A549 (cell line): ENCODE measurements at regions not wholly inside any gene's neighbourhood (a gene's known extent, or its start where the extent isn't known, plus 50 kb on each side); places are given as distances from the start of the nearest gene placed in this dataset.
A peak's percentile ranks its signal among the peaks of the same experiment; 100 is the strongest.

ENCODE experiments used
- ATAC-seq, 2 experiments: fragments of 200-7000 bp in 1 of 2; fragments of >200 bp in 1 of 2; cut with Nextera tagmentation in 1 of 2; cut with Tn5 transposase in 1 of 2; 3 replicates each; pipeline versions ENCODE4 v1.8.0 to v1.9.1; 2018 to 2020; ENCODE audit warnings: mild to moderate bottlenecking in 1 of 2, moderate library complexity in 1 of 2
- CTCF ChIA-PET: fragments of 300-600 bp; sonication (Branson Sonifier 250); formaldehyde crosslinking; extraction: SDS; loops from one replicate; lab custom pipeline; 2021; ENCODE audit warnings: antibody characterized with exemption, inconsistent platforms; lab: Yijun Ruan, JAX
- POLR2A ChIA-PET: fragments of 350-600 bp; formaldehyde crosslinking; extraction: SDS; loops from one replicate; lab custom pipeline; 2021; ENCODE audit warnings: antibody characterized with exemption, inconsistent platforms; lab: Yijun Ruan, JAX
- DNase-seq, 2 experiments: peaks; one replicate each; pipeline versions ENCODE4 v3.0.0 to v3.0.0-alpha.2; 2011 to 2016; ENCODE audit warnings: low read depth in 1 of 2, low spot score in 1 of 2
- FAIRE-seq: peaks from 2 replicates; lab custom pipeline; 2011; peaks lifted over from hg19 to GRCh38; lab: Jason Lieb, UNC
- H3K27ac ChIP-seq, 2 experiments: fragments of >200 bp; sonication (Bioruptor Twin); formaldehyde crosslinking; 3 replicates each; pipeline ENCODE4 v1.5.1; 2016 to 2017
- H3K4me1 ChIP-seq: fragments of >200 bp; sonication (Bioruptor Twin); formaldehyde crosslinking; 3 replicates; pipeline ENCODE4 v1.6.1; 2016
- H3K4me2 ChIP-seq: fragments of >200 bp; sonication (Bioruptor Twin); formaldehyde crosslinking; 3 replicates; pipeline ENCODE4 v1.6.1; 2016
- H3K4me3 ChIP-seq: fragments of >200 bp; sonication (Bioruptor Twin); formaldehyde crosslinking; 3 replicates; pipeline ENCODE4 v1.5.1; 2016
- H3K9me3 ChIP-seq: fragments of >200 bp; sonication (Bioruptor Twin); formaldehyde crosslinking; 3 replicates; pipeline ENCODE4 v1.6.1; 2016
- CEBPB ChIP-seq, 2 experiments: fragments of >200 bp in 1 of 2; sonication (Bioruptor Twin) in 1 of 2; formaldehyde crosslinking in 1 of 2; IDR thresholded peaks; 2 replicates each; pipeline ENCODE4 v1.6.1; 2012 to 2016
- EHF ChIP-seq: fragments of 250-450 bp; sonication (Bioruptor Pico); IDR thresholded peaks from 2 replicates; pipeline ENCODE4 v1.5.0; 2020; ENCODE audit warnings: mild to moderate bottlenecking
- EP300 ChIP-seq, 2 experiments: fragments of >200 bp; sonication (Bioruptor Twin); formaldehyde crosslinking; IDR thresholded peaks; 2 replicates in 1 of 2; 3 replicates in 1 of 2; pipeline ENCODE4 v1.6.1; 2016 to 2017
- ESRRA ChIP-seq: fragments of 150-350 bp; IDR thresholded peaks from 2 replicates; pipeline ENCODE4 v1.6.1; 2014; ENCODE audit warnings: mild to moderate bottlenecking, low read length, borderline replicate concordance
- FOSB ChIP-seq: fragments of 250-450 bp; sonication (Bioruptor Pico); IDR thresholded peaks from 2 replicates; pipeline ENCODE4 v1.5.0; 2020; ENCODE audit warnings: mild to moderate bottlenecking, moderate library complexity
- FOSL2 ChIP-seq, 2 experiments: fragments of 450-650 bp in 1 of 2; fragments of >200 bp in 1 of 2; sonication (Bioruptor Twin) in 1 of 2; formaldehyde crosslinking; IDR thresholded peaks; 2 replicates each; pipeline versions ENCODE4 v1.5.0 to v1.6.1; 2016 to 2020; ENCODE audit warnings: mild to moderate bottlenecking in 1 of 2, moderate library complexity in 1 of 2
- GATA3 ChIP-seq: IDR thresholded peaks from 2 replicates; pipeline ENCODE4 v1.6.1; 2012; ENCODE audit warnings: borderline replicate concordance
- HOXB13 ChIP-seq: fragments of 250-450 bp; sonication (Bioruptor Pico); IDR thresholded peaks from 2 replicates; pipeline ENCODE4 v1.5.0; 2020; ENCODE audit warnings: low read depth, mild to moderate bottlenecking, moderate library complexity
- JUN ChIP-seq, 2 experiments: fragments of >200 bp; sonication (Bioruptor Twin); formaldehyde crosslinking; IDR thresholded peaks; 2 replicates in 1 of 2; 3 replicates in 1 of 2; pipeline ENCODE4 v1.6.1; 2016 to 2017
- JUNB ChIP-seq: fragments of >200 bp; sonication (Bioruptor Twin); formaldehyde crosslinking; IDR thresholded peaks from 2 replicates; pipeline ENCODE4 v1.6.1; 2016
- KDM1A ChIP-seq: fragments of 200-600 bp; sonication (generic); IDR thresholded peaks from 2 replicates; pipeline ENCODE4 v1.6.1; 2016; ENCODE audit warnings: low read depth, mild to moderate bottlenecking
- KDM5A ChIP-seq: fragments of 200-600 bp; sonication (generic); IDR thresholded peaks from 2 replicates; pipeline ENCODE4 v1.6.1; 2016; ENCODE audit warnings: antibody characterized with exemption, mild to moderate bottlenecking
- MAFK ChIP-seq: fragments of 450-650 bp; IDR thresholded peaks from 2 replicates; pipeline ENCODE4 v1.6.1; 2014; ENCODE audit not compliant: partially characterized antibody
- MAX ChIP-seq: IDR thresholded peaks from 2 replicates; pipeline ENCODE4 v1.6.1; 2012
- NR3C1 ChIP-seq: fragments of >200 bp; sonication (Bioruptor Twin); formaldehyde crosslinking; IDR thresholded peaks from 3 replicates; pipeline ENCODE4 v1.6.1; 2017
- PHF8 ChIP-seq: fragments of 200-600 bp; sonication (generic); IDR thresholded peaks from 2 replicates; pipeline ENCODE4 v1.6.1; 2016; ENCODE audit warnings: low read depth, mild to moderate bottlenecking, antibody characterized with exemption, moderate library complexity, borderline replicate concordance
- POLR2AphosphoS2 ChIP-seq: conservative IDR thresholded peaks from 2 replicates; pipeline ENCODE4 v1.6.1; 2012; ENCODE audit warnings: low read length, improper control_type of control experiment, inconsistent platforms
- RARB ChIP-seq: fragments of 250-450 bp; sonication (Bioruptor Pico); IDR thresholded peaks from 2 replicates; pipeline ENCODE4 v1.8.0; 2021; ENCODE audit warnings: mild to moderate bottlenecking, moderate library complexity
- RCOR1 ChIP-seq: fragments of 150-350 bp; IDR thresholded peaks from 2 replicates; pipeline ENCODE4 v1.6.1; 2014; ENCODE audit warnings: antibody characterized with exemption, low read length, low read depth
- RNF2 ChIP-seq: fragments of 200-600 bp; sonication (generic); IDR thresholded peaks from 2 replicates; pipeline ENCODE4 v1.6.1; 2016; ENCODE audit warnings: low read depth, mild to moderate bottlenecking, antibody characterized with exemption, moderate library complexity, borderline replicate concordance
- TP53 ChIP-seq: fragments of 250-450 bp; sonication (Bioruptor Pico); IDR thresholded peaks from 2 replicates; pipeline ENCODE4 v1.5.0; 2021; ENCODE audit warnings: mild to moderate bottlenecking, moderate library complexity
- ZFP36 ChIP-seq: fragments of 450-650 bp; IDR thresholded peaks from 2 replicates; pipeline ENCODE4 v1.6.1; 2014; ENCODE audit warnings: borderline replicate concordance; ENCODE audit not compliant: partially characterized antibody
- ZSCAN20 ChIP-seq: fragments of 250-450 bp; sonication (Bioruptor Pico); IDR thresholded peaks from 2 replicates; pipeline ENCODE4 v1.8.0; 2022; ENCODE audit warnings: mild to moderate bottlenecking, moderate library complexity
- WGBS: methylation state at CpG from one replicate; pipeline ENCODE4 v1.1.6; 2017; ENCODE audit errors: missing lambda C conversion rate; 5-methylcytosine and 5-hydroxymethylcytosine counted together

- peaks cover 22% of the 10 kb centered on the region for H3K4me1 ChIP-seq
- 59% methylated on average over 4 of the region's 4 CpGs for WGBS
- FAIRE-seq (no peak), ATAC-seq (no peak), DNase-seq (peak in 1 of 2 experiments; percentile 16)
- no peaks in the 10 kb centered on the region for H3K9me3 ChIP-seq
- H3K4me3 ChIP-seq, result no peak overlapping the region
- POLR2A ChIA-PET, result no interaction called here
- CTCF ChIA-PET, result interaction anchor here (1.3 kb wide), 1 partner anchor 69 kb away, joined by 6 read pairs; no protein-coding TSS in a partner anchor
- peak overlapping the region; percentile 56 to 73 for H3K27ac ChIP-seq
- H3K4me2 ChIP-seq, result peak overlapping the region; percentile 60
- TF ChIP-seq KDM5A (no peak), EP300 (IDR thresholded peaks at IDR 0.05) (no peak), POLR2AphosphoS2 (no peak), KDM1A (no peak), RARB (CRISPR knock-in tag) (no peak), EHF (CRISPR knock-in tag) (no peak), ZSCAN20 (CRISPR knock-in tag) (no peak), NR3C1 (no peak), HOXB13 (no peak), ESRRA (no peak), RNF2 (no peak), MAX (no peak), PHF8 (no peak), ZFP36 (no peak)
These were observed 90.8 kb upstream of the DAAM1 start for GRCh38 chr14:59097681-59098080.

GRCh38 chr14:59098377-59098776, 90.1 kb upstream of the DAAM1 start:
- peak overlapping the region; percentile 56 to 73 for H3K27ac ChIP-seq
- H3K4me2 ChIP-seq, result peak overlapping the region; percentile 60
- peak; percentile 39 for TF ChIP-seq JUNB
- TF ChIP-seq TP53, result no peak
- peak; percentile 44; the same call in 1 of the 2 replicates for TF ChIP-seq GATA3
- TF ChIP-seq FOSL2 (IDR thresholded peaks at IDR 0.05), result 0 out of 2 replicates have a peak, but pooled peaks have one; percentile 37
- TF ChIP-seq FOSL2 (CRISPR knock-in tag; IDR thresholded peaks at IDR 0.05), result peak; percentile 83
- no peak for TF ChIP-seq ZSCAN20 (CRISPR knock-in tag)
- peak; percentile 23 to 51; a peak in 1 of 4 replicates for TF ChIP-seq CEBPB (IDR thresholded peaks at IDR 0.05)
- TF ChIP-seq JUN (IDR thresholded peaks at IDR 0.05), result 0 out of 5 replicates have a peak, but pooled peaks of 1 of the 2 experiments have one; percentile 24
- no peak for TF ChIP-seq POLR2AphosphoS2
- no peak for TF ChIP-seq HOXB13
- TF ChIP-seq EP300 (IDR thresholded peaks at IDR 0.05), result peak; percentile 33 to 52; a peak in 2 of 5 replicates
- ChIA-PET CTCF (no interaction called here), POLR2A (no interaction called here)
- no peaks in the 10 kb centered on the region for H3K9me3 ChIP-seq
- WGBS, result 4% methylated on average over 4 of the region's 4 CpGs
- no peak overlapping the region for H3K4me3 ChIP-seq
- ATAC-seq (peak; percentile 97 to 98), DNase-seq (peak; percentile 26 to 85), FAIRE-seq (no peak)
- H3K4me1 ChIP-seq, result peaks cover 22% of the 10 kb centered on the region

- Histone ChIP-seq H3K9me3 (no peaks in the 10 kb centered on the region), H3K4me2 (no peak overlapping the region), H3K4me1 (peaks cover 22% of the 10 kb centered on the region), H3K4me3 (no peak overlapping the region), H3K27ac (no peak overlapping the region)
- CTCF ChIA-PET, result interaction anchor here (2.4 kb wide), 1 partner anchor 23 kb away, joined by 13 read pairs; no protein-coding TSS in a partner anchor
- FAIRE-seq (no peak), ATAC-seq (no peak)
- POLR2A ChIA-PET, result no interaction called here
- WGBS, result 44% methylated on average over 4 of the region's 4 CpGs
- peak; percentile 98 for TF ChIP-seq MAFK
- no peak for TF ChIP-seq FOSB (CRISPR knock-in tag)
- TF ChIP-seq, all 56 proteins: peak for 1
- no peak for DNase-seq
These were observed 88.3 kb upstream of the DAAM1 start for GRCh38 chr14:59100205-59100604.

- FAIRE-seq (no peak), ATAC-seq (no peak), DNase-seq (no peak)
- Histone ChIP-seq H3K4me2 (no peak overlapping the region), H3K27ac (no peak overlapping the region), H3K4me1 (peaks cover 22% of the 10 kb centered on the region), H3K4me3 (no peak overlapping the region), H3K9me3 (no peaks in the 10 kb centered on the region)
- ChIA-PET CTCF (interaction anchor here (0.7 to 1.2 kb wide), 3 partner anchors 17 to 461 kb away, joined by 3 to 4 read pairs (median 4); no protein-coding TSS in a partner anchor), POLR2A (no interaction called here)
- no peak for TF ChIP-seq FOSL2 (IDR thresholded peaks at IDR 0.05)
- no peak for TF ChIP-seq FOSL2 (CRISPR knock-in tag; IDR thresholded peaks at IDR 0.05)
- TF ChIP-seq MAFK, result no peak
- TF ChIP-seq RCOR1, result no peak
These were observed 87.0 kb upstream of the DAAM1 start for GRCh38 chr14:59101476-59101875.
